K562 (cell line): ENCODE measurements at regions not wholly inside any gene's neighbourhood (a gene's known extent, or its start where the extent isn't known, plus 50 kb on each side); places are given as distances from the start of the nearest gene placed in this dataset.

Experiments used
- BDP1 ChIP-seq: IDR thresholded peaks from 3 replicates; pipeline ENCODE4 v1.6.1; 2011; ENCODE audit not compliant: insufficient read length, insufficient read depth
- CTCF ChIP-seq, 3 experiments: IDR thresholded peaks in 2 of 3; conservative IDR thresholded peaks in 1 of 3; 2 replicates each; pipeline ENCODE4 v1.5.1; 2011 to 2012; ENCODE audit warnings: low read length in 3 of 3, mild to moderate bottlenecking in 3 of 3, control low read depth in 2 of 3, improper control_type of control experiment in 1 of 3, inconsistent platforms in 1 of 3, low read depth in 1 of 3, mixed read lengths in 1 of 3, moderate library complexity in 1 of 3; ENCODE audit not compliant: insufficient read depth in 2 of 3
- GABPA ChIP-seq: fragments of 200-800 bp; sonication (Bioruptor generic); conservative IDR thresholded peaks from 2 replicates; pipeline ENCODE4 v1.6.1; 2016; ENCODE audit warnings: low read depth, missing genetic modification characterization, missing compliant biosample characterization
- HDAC2 ChIP-seq: fragments of 450-650 bp; IDR thresholded peaks from 2 replicates; pipeline ENCODE4 v1.6.1; 2016; ENCODE audit warnings: mild to moderate bottlenecking
- PHF21A ChIP-seq: fragments of 450-650 bp; IDR thresholded peaks from 2 replicates; pipeline ENCODE4 v1.6.1; 2017; ENCODE audit warnings: low read depth, borderline replicate concordance
- ZNF184 ChIP-seq: sonication (generic); formaldehyde crosslinking; IDR thresholded peaks from 2 replicates; pipeline ENCODE4 v1.5.0; 2020; ENCODE audit warnings: missing genetic modification reagents

GRCh38 chr7:88357781-88358525 lies 51.3 kb upstream of the STEAP4 start:
- TF ChIP-seq BDP1 = no peak
- TF ChIP-seq PHF21A = no peak
- no peak for TF ChIP-seq ZNF184 (CRISPR knock-in tag)
- peak in 2 of 3 experiments; percentile 20 to 37; a peak in 3 of 6 replicates for TF ChIP-seq CTCF (IDR thresholded peaks at IDR 0.05 in 2 of 3, conservative IDR thresholded peaks at IDR 0.05 in 1 of 3; ENCODE audit: insufficient read depth in 2 of 3, low read depth in 1 of 3, low read length in 3 of 3)
- TF ChIP-seq HDAC2 = no peak
- TF ChIP-seq GABPA = no peak
